SIG-M5 treated with dmso at 0.1 percent for 504 hours (cell line): ENCODE measurements at regions not wholly inside any gene's neighbourhood (a gene's known extent, or its start where the extent isn't known, plus 50 kb on each side); places are given as distances from the start of the nearest gene placed in this dataset.

Experiments used
- DNase-seq: peaks from one replicate; lab custom pipeline; 2025; ENCODE audit not compliant: unreplicated experiment; lab: John Stamatoyannopoulos, UW

- no peak for DNase-seq
Observed at GRCh38 chr18:67710639-67711038, 194.1 kb upstream of the DSEL start.

GRCh38 chr18:67705748-67706147 lies 189.2 kb upstream of the DSEL start:
- DNase-seq = no peak

- no peak for DNase-seq
Observed at GRCh38 chr18:67695684-67696083, 179.2 kb upstream of the DSEL start.

- no peak for DNase-seq
Observed at GRCh38 chr18:67694787-67695186, 178.3 kb upstream of the DSEL start.

GRCh38 chr18:67692811-67693210 lies 176.3 kb upstream of the DSEL start:
- DNase-seq = no peak

DNA sequence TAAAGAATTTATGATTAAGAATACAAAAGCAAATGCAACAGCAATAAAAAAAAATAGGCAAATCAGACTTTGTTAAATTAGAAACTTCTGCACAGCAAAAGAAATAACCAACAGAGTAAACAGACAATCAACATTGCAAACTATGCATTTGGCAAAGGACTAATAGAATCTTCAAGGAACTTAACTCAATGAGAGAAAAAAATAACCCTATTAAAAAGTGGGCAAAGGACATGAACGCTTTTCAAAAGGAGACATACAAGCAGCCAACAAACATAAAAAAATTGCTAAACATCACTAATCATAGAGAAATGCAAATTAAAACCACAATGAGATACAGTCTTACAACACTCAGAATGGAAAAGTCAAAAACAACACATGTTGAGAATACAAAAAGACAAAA lies 166.0 kb upstream of the DSEL start:
- DNase-seq = no peak

GRCh38 chr18:67677489-67677888 lies 161.0 kb upstream of the DSEL start:
- no peak for DNase-seq

DNA sequence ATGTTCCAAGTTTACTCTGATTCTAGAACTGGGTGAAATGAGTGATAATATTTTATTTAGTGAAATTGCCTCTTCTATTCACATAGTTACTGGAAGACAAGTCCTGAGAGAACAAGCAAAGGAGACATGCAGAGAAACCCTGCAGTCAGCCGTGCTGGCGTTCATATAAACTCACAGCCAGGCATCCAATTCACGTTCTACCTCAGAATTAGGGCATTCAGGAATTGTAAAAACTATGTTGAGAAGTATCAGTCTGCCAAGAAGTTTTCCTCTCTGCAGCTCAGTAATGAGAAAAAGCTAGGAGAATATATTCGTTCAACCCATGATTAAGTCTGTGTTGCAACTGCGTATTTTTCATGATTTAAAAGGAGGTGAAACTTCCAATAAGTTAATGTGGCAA lies 156.2 kb upstream of the DSEL start:
- DNase-seq = no peak

DNA sequence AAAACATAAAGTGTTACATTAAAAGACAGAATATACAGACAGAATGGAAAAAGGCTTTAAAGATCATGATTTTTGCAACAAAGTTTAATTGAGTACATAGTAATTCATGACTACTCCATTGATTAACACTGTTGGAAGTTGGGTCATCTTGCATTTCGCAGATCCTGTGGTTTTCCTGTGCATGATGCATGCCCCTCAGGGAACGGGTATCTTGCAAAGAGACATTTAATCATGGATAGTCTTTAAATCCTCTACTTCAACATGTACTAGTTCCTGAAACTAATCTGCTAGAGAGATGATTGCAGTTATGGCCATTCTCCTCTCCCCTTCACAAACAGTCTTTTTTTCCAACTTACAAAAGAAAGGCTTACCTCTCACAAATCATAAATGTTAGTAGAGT lies 155.6 kb upstream of the DSEL start:
- DNase-seq = no peak

- no peak for DNase-seq
Observed at GRCh38 chr18:67670024-67670543, 153.6 kb upstream of the DSEL start.

GRCh38 chr18:67665266-67665665 lies 148.7 kb upstream of the DSEL start:
- DNase-seq = no peak

GRCh38 chr18:67662996-67663395 lies 146.5 kb upstream of the DSEL start:
- DNase-seq = no peak

- no peak for DNase-seq
Observed at GRCh38 chr18:67661555-67661954, 145.0 kb upstream of the DSEL start.

- no peak for DNase-seq
Observed at GRCh38 chr18:67654101-67654500, 137.6 kb upstream of the DSEL start.

GRCh38 chr18:67652288-67652687 lies 135.8 kb upstream of the DSEL start:
- DNase-seq = no peak

DNA sequence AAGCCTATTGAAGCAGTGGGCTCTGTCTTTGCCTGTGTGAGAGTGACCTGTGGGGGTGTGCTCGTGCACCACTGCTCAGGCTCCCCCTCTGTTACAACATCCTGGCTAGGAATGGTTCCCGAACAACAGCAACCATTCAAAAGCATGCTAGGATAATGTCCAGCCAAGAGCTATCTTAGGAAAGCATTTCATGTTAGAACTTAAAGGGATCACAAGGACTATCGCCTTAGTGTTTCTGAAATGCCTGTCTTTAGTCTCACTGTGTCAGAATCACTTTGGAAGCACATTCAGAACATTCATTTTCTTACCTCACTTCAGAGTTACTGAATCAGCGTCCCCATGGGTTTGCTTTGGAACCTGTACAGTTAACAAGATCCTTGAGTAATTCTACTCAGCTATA lies 134.9 kb upstream of the DSEL start:
- DNase-seq = no peak

DNA sequence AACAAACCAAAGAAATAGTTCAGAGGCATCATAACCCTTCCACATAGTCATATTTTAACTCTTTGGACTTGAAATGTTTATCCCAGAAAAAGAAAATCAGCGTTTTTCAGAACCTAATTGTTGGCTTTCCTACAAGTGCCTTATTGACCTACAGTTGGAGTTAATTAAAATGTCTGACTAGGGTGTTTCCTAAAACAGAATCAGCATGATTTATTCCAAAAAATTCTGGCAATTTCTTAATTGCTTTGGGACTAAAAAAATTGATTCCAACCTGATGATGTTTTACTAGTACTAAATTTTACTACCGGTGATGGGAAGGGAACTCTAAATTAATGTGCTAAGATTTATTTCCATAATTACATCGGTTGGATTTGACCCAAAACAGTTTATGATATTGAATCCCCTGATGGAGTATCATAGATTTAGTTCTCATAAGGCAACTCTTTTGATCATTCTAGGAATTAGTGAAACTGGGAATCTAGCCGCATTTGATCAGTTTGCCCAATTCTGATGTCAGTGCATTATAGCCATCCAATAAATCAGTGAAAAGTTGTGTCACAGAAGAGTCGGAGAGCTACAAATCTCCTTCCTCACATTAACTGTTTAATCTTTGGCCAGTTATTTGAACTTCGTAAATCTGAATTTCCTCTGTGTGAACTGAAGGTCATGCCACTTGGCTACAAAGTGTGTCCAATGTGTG lies 134.3 kb upstream of the DSEL start:
- DNase-seq = no peak

GRCh38 chr18:67646890-67647289 lies 130.4 kb upstream of the DSEL start:
- no peak for DNase-seq

DNA sequence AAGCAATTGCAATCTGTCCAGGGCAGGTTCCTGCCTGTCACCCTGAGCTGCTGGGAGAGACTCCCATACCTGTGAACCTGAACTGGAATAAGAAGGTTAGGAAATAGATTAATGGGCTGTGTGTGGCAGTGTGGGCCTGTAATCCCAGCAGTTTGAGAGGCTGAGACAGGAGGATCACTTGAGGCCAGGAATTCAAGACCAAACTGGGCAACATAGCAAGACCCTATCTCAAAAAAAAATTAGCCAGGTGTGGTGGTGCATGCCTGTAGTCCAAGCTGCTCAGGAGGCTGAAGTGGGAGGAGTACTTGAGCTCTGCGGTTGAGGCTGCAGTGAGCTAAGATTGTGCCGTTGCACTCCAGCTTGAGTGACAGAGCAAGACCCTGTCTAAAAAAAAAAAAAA lies 127.7 kb upstream of the DSEL start:
- no peak for DNase-seq

DNA sequence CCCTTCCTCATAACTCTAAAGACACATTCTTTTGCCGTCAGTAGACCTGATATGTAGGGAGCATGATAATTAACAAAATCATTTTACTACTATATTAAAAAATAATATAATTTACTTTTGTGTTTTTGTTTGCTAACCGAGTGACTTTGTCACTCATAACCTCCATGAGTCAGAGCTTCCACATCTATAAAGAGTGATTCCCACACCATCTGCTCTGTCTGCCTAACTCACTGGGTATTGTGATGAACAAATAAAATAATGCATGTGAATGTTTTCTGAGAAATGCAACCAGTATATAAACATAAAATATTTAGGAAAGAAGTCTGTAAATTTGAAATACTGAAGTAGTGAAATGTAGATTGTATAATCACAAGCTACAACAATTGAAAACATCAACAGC lies 123.4 kb upstream of the DSEL start:
- DNase-seq = no peak

- no peak for DNase-seq
Observed at GRCh38 chr18:67636597-67637385, 120.3 kb upstream of the DSEL start.

DNA sequence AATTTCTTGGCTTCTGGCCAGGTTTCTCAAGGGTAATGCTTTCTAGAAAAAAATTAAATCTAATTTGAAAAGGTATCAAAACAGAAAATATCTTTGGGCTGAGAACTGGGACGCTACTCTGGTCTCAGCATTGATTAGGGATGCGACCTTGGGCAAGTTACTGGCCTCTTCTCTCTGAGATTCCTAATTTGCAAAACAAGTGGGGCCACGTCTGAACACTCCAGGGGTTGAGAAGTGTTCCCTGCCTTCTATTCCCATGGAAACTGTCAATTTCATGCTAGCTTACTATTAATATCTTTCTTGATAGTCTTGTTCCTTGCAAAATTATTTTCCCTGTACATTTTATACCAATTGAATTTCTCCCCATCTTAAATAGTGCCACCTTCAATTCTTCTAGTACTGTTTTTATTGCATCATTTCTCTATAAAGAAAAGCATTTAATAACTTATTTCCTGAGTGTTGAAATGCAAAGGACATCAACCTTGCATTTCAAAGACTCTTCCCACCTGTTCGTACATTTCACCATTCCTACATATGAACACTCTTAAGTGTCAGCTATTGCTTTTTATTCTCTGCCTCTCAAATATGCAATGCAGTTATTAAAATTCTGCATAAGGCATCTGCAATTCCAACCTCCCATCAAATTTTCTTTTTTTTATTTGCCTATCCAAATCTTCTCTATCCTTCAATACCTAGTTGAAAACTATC lies 118.3 kb upstream of the DSEL start:
- DNase-seq = no peak
